Activated CD8-positive, alpha-beta memory T cell treated with anti-CD3 and anti-CD28 coated beads, Interleukin-2, amount 10 ng/mL, durations not matched to agents 7 days and 5 days (primary cell): ENCODE measurements at regions not wholly inside any gene's neighbourhood (a gene's known extent, or its start where the extent isn't known, plus 50 kb on each side); places are given as distances from the start of the nearest gene placed in this dataset.

ENCODE experiments used
- ATAC-seq: fragments of 150-1000 bp; cut with Tn5 transposase; one replicate; pipeline ENCODE4 v1.10.0; 2021; ENCODE audit warnings: moderate library complexity
- CTCF ChIA-PET: fragments of 350-600 bp; sonication (Branson Sonifier 250); formaldehyde crosslinking; loops from one replicate; lab custom pipeline; 2021; ENCODE audit warnings: antibody characterized with exemption; lab: Charles Lee
- DNase-seq: peaks from one replicate; pipeline ENCODE4 v3.0.0-alpha.2; 2020
- H3K27ac Mint-ChIP-seq: one replicate; pipeline ENCODE4 v1.8.0; 2021; ENCODE audit warnings: mild to moderate bottlenecking, mixed read lengths
- H3K27me3 Mint-ChIP-seq: one replicate; pipeline ENCODE4 v1.8.0; 2021; ENCODE audit warnings: mixed read lengths
- H3K36me3 Mint-ChIP-seq: one replicate; pipeline ENCODE4 v1.8.0; 2021; ENCODE audit warnings: mild to moderate bottlenecking, mixed read lengths
- H3K4me1 Mint-ChIP-seq: one replicate; pipeline ENCODE4 v1.8.0; 2021; ENCODE audit warnings: mixed read lengths
- H3K4me3 Mint-ChIP-seq: one replicate; pipeline ENCODE4 v1.8.0; 2021; ENCODE audit warnings: mild to moderate bottlenecking, moderate library complexity, mixed read lengths
- H3K9me3 Mint-ChIP-seq: one replicate; pipeline ENCODE4 v1.8.0; 2022; ENCODE audit warnings: low read depth, mixed read lengths

DNA sequence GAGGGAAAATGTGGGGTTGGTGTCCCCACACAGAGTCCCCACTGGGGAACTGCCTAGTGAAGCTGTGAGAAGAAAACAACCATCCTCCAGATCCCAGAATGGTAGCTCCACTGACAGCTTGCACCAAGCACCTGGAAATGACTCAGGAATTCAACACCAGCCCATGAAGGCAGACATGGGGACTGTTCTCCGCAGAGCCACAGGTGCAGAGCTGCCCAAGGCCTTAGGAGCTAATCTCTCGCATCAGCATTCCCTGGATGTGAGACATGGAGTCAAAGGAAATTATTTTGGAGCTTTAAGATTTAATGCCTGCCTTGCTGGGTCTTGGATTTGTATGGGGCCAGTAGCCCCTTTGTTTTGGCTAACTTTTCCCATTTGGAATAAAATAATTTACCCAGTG, 367.9 kb downstream of the FAM133A start:
- DNase-seq (no peak), ATAC-seq (no peak)
- Mint-ChIP-seq H3K27ac (no peak overlapping the region), H3K4me1 (no peaks in the 10 kb centered on the region), H3K36me3 (no peaks in the 10 kb centered on the region), H3K4me3 (no peak overlapping the region), H3K9me3 (no peaks in the 10 kb centered on the region), H3K27me3 (no peaks in the 10 kb centered on the region)
- CTCF ChIA-PET: no interaction called here

DNA sequence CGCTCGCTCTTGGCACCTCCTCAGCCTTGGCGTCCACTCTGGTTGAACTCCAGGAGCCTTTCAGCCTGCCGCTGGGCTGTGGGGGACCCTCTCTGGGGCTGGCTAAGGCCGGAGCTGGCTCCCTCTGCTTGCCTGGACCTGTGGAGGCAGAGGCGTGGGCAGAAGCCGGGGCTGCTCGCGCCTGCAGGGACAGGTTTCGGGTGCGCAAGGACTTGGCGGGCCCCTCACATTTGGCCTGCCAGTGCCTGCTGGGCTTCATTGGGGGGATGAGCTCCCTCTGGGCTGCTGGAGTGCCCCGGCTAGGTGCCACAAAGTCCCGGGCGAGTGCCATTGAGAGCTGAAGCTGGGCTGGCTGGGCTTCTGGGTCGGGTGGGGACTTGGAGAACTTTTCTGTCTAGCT, 371.7 kb downstream of the FAM133A start:
- Mint-ChIP-seq H3K27me3 (no peaks in the 10 kb centered on the region), H3K4me3 (no peak overlapping the region), H3K27ac (no peak overlapping the region), H3K9me3 (no peaks in the 10 kb centered on the region), H3K4me1 (no peaks in the 10 kb centered on the region), H3K36me3 (no peaks in the 10 kb centered on the region)
- ATAC-seq (no peak), DNase-seq (no peak)
- CTCF ChIA-PET: no interaction called here

DNA sequence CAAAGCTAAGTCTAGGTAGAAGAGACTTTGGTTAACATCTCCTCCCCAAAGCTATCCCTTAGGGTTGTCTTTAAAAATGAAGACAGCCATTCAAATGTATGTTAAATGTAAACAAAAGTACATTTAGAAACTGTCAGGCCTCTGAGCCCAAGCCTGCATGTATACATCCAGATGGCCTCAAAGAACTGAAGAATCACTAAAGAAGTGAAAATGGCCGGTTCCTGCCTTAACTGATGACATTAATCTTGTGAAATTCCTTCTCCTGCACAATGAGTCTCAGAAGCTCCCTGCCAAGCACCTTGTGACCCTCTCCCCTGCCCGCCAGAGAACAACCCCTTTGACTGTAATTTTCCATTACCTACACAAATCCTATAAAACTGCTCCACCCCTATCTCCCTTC, 377.9 kb downstream of the FAM133A start:
- Mint-ChIP-seq H3K27me3 (no peaks in the 10 kb centered on the region), H3K4me3 (no peak overlapping the region), H3K4me1 (no peaks in the 10 kb centered on the region), H3K36me3 (no peaks in the 10 kb centered on the region), H3K27ac (no peak overlapping the region), H3K9me3 (no peaks in the 10 kb centered on the region)
- no peak for ATAC-seq
- DNase-seq: no peak
- CTCF ChIA-PET: no interaction called here

DNA sequence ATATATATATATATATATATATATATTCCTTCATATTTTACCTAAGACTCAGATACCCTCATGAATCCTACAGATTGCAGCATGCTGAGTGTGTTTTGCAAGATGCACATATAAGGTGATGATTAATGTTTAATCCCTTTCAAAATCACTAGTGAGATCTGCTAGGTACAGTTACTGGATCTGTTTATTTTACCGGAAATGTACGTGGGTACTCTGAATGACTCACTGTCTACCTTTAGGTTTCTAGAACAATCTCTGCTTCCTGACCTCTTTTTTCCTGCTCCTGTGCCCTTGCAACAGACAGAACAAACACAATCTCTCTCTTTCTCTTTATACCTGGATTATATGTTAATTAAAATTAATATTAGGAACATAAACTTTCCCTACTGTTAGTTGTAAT, 379.6 kb downstream of the FAM133A start:
- H3K4me3 Mint-ChIP-seq: no peak overlapping the region
- no peaks in the 10 kb centered on the region for H3K27me3 Mint-ChIP-seq
- no peaks in the 10 kb centered on the region for H3K4me1 Mint-ChIP-seq
- ATAC-seq: no peak
- H3K36me3 Mint-ChIP-seq: no peaks in the 10 kb centered on the region
- DNase-seq: no peak
- no peaks in the 10 kb centered on the region for H3K9me3 Mint-ChIP-seq
- CTCF ChIA-PET: no interaction called here
- no peak overlapping the region for H3K27ac Mint-ChIP-seq

DNA sequence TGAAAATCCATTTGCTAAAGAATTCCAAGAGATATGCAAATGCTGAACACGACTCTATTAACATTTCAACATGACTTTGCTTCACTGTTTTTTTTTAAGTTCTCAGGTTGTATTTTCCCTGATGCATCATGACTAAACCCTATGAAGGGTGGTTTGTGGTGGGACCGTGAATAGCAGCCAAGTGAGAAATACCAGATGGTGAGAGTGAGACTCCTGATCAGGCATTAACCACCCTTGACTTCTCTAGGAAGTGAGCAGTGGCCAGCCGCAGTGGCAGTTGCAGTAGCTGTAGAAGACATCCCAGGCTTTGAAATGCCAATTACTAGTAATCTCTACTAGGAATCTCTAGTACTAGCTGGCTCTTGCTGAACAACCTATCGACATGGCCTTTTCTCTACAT, 383.4 kb downstream of the FAM133A start:
- Mint-ChIP-seq H3K9me3 (peaks cover 5% of the 10 kb centered on the region), H3K27ac (no peak overlapping the region), H3K4me3 (no peak overlapping the region), H3K36me3 (no peaks in the 10 kb centered on the region), H3K27me3 (no peaks in the 10 kb centered on the region), H3K4me1 (no peaks in the 10 kb centered on the region)
- DNase-seq (no peak), ATAC-seq (no peak)
- CTCF ChIA-PET: no interaction called here

DNA sequence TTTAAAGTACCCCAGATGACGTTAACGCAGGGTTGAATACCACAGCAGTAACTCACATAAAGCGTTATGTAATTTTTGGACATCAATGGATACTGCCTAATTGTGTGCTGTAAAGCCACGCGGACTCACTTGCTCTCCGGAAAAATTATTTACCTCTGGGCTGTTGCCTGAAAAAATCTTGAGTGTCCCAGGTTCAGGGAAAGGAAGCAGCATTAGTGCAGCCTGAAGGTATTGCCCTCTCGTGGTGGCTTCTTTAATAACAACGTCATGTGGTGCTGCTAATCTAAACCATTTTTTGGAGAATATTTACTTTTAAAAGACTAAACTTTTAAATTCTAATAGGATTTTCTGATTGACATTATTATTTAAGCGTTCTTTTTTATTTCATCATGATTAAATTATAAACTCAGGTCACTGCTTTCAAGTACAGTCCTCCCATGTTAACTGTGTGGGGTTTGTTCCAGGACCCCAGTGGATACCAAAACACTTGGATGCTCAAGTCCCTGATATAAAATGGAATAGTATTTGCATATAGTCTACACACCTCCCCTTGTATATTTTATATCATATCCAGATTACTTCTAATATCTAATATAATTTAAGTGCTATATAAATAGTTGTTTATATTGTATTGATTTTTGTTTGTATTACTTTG, 384.8 kb downstream of the FAM133A start:
- H3K36me3 Mint-ChIP-seq: no peaks in the 10 kb centered on the region
- DNase-seq: no peak
- no peak overlapping the region for H3K27ac Mint-ChIP-seq
- no peaks in the 10 kb centered on the region for H3K4me1 Mint-ChIP-seq
- ATAC-seq: no peak
- H3K9me3 Mint-ChIP-seq: peaks cover 5% of the 10 kb centered on the region
- H3K27me3 Mint-ChIP-seq: no peaks in the 10 kb centered on the region
- CTCF ChIA-PET: no interaction called here
- H3K4me3 Mint-ChIP-seq: no peak overlapping the region

DNA sequence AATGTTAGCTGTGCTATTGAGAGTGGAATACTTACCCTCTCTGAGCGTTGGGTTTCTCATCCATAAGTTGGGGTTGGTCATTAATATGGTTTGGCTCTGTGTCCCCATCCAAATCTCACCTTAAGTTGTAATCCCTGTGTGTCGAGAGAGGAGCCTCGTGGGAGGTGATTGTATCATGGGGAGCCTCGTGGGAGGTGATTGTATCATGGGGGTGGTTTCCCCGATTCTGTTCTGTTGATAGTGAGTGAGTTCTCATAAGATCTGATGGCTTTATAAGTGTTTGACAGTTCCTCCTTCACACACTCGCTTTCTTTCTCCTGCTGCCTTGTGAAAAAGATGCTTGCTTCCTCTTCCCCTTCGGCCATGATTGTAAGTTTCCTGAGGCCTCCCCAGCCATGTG, 391.1 kb downstream of the FAM133A start:
- Mint-ChIP-seq H3K27me3 (no peaks in the 10 kb centered on the region), H3K4me3 (no peak overlapping the region), H3K9me3 (peaks cover 5% of the 10 kb centered on the region), H3K27ac (no peak overlapping the region), H3K36me3 (no peaks in the 10 kb centered on the region), H3K4me1 (no peaks in the 10 kb centered on the region)
- DNase-seq: no peak
- no peak for ATAC-seq
- CTCF ChIA-PET: no interaction called here

DNA sequence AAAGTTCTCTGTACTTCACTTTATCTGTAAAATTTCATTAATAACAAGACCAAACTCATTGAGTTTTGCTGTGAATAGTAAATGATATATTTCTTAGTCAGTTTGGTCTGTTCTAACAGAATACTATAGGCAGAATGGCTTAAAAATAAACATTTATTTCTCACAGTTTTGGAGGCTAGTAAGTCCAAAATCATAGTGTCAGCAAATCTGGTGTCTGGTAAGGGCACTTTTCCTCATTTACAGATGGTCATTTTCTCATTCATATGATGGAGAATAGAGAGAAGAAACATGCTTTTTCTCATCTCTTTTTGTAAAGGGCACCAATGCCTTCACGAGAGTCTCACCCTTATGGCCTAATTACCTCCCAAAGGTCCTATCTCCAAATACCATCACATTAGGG, 415.1 kb downstream of the FAM133A start:
- Mint-ChIP-seq H3K4me1 (no peaks in the 10 kb centered on the region), H3K36me3 (no peaks in the 10 kb centered on the region), H3K9me3 (no peaks in the 10 kb centered on the region), H3K4me3 (no peak overlapping the region), H3K27ac (no peak overlapping the region), H3K27me3 (no peaks in the 10 kb centered on the region)
- no peak for ATAC-seq
- CTCF ChIA-PET: no interaction called here
- no peak for DNase-seq

DNA sequence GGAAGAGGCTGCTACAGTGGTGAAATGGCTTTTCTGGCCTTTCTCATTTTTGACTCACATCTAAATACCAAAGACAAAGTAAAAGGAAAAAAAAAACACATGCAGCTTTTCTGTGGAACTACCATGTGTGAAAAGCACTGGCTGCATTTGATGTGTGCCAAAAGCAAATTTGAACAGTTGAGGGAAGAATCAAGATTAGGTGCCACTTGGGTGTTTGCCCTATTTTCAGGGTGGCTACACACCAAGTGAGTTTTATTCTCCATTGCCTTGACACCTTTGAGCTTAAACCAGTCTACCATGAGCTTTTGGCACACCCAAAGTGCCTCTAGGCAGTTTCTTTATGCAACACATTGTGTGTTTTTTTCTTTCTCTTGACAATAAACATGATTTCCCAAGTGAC, 423.9 kb downstream of the FAM133A start:
- CTCF ChIA-PET: no interaction called here
- Mint-ChIP-seq H3K27ac (no peak overlapping the region), H3K27me3 (no peaks in the 10 kb centered on the region), H3K4me1 (no peaks in the 10 kb centered on the region), H3K4me3 (no peak overlapping the region), H3K36me3 (no peaks in the 10 kb centered on the region), H3K9me3 (no peaks in the 10 kb centered on the region)
- no peak for ATAC-seq
- no peak for DNase-seq

DNA sequence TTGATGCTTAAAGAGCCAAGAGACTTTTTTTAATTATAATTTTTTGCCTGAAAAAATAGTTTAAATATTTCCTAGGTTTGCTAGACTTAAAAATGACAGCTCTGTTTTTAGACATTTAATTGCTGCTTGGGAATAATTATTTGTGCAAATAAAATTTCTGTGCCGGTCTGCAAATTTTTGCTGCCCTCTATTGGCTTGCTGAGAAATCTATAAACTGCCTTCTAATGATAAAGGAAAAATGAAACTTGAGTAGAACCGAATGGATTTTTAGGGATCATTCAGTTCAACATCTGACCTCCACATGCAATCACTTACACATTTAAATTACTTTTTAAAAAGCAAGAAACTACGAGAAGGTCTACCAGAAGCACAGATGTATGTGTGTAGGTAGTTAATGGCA, 434.0 kb downstream of the FAM133A start:
- no peaks in the 10 kb centered on the region for H3K36me3 Mint-ChIP-seq
- no peak overlapping the region for H3K27ac Mint-ChIP-seq
- no peaks in the 10 kb centered on the region for H3K27me3 Mint-ChIP-seq
- CTCF ChIA-PET: no interaction called here
- ATAC-seq: no peak
- no peak for DNase-seq
- no peaks in the 10 kb centered on the region for H3K9me3 Mint-ChIP-seq
- no peaks in the 10 kb centered on the region for H3K4me1 Mint-ChIP-seq
- H3K4me3 Mint-ChIP-seq: no peak overlapping the region

DNA sequence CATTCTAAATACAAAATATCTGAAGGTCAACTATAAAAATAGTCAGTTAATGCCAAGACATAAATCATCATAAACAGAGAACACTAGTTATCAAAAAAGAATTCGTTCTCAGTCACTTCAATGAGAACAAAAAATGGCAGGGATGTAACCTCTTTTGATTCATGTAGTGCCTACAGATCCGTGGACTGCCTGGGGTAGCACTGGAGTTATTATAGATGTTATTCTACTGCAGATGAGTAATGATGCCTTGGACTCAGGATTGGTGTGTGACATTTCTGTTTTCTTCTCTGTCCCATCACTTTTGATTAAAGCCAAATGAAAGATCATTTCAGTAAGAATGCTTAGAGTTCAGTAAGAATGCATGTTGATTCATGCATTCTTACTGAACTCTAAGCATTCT, 440.4 kb downstream of the FAM133A start:
- Mint-ChIP-seq H3K36me3 (no peaks in the 10 kb centered on the region), H3K9me3 (no peaks in the 10 kb centered on the region), H3K4me3 (no peak overlapping the region), H3K4me1 (no peaks in the 10 kb centered on the region), H3K27me3 (no peaks in the 10 kb centered on the region), H3K27ac (no peak overlapping the region)
- CTCF ChIA-PET: no interaction called here
- no peak for DNase-seq
- no peak for ATAC-seq

DNA sequence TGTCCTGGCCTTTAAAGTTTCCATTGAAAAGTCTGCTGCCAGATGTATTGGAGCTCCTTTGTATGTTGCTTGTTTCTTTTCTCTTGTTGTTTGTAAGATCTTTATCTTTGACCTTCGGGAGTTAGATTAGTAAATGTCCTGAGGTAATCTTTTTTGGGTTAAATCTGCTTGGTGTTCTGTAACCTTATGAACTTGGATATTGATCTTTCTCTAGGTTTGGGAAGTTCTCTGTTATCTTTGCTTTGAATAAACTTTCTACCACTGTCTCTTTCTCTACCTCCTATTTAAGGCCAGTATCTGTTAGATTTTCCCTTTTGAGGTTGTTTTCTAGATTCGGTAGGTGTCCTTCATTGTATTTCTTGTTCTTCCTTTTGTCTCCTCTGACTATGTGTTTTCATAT, 447.8 kb downstream of the FAM133A start:
- no peak overlapping the region for H3K27ac Mint-ChIP-seq
- no peak overlapping the region for H3K4me3 Mint-ChIP-seq
- no peaks in the 10 kb centered on the region for H3K36me3 Mint-ChIP-seq
- no peaks in the 10 kb centered on the region for H3K27me3 Mint-ChIP-seq
- CTCF ChIA-PET: no interaction called here
- no peaks in the 10 kb centered on the region for H3K9me3 Mint-ChIP-seq
- DNase-seq: no peak
- H3K4me1 Mint-ChIP-seq: no peaks in the 10 kb centered on the region
- no peak for ATAC-seq

DNA sequence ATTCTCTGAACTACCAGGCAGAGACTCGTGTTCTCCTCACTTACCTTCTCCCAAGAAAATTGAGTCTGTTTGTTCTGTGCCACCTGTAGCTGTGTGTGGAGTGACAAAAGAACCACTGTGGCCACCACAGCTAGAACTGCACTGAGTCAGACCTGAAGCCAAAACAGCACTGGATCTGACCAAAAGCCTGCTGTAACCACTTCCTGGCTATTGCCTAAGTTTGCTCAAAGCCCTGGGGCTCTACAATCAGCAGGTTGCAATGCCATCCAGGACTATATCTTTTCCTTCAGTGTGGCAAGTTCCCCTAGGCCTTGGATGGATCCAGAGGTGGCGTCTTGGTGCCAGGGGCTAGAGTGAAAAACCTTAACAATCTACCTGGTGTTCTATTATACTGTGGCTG, 449.1 kb downstream of the FAM133A start:
- Mint-ChIP-seq H3K9me3 (no peaks in the 10 kb centered on the region), H3K4me1 (no peaks in the 10 kb centered on the region), H3K36me3 (no peaks in the 10 kb centered on the region), H3K27me3 (no peaks in the 10 kb centered on the region), H3K27ac (no peak overlapping the region), H3K4me3 (no peak overlapping the region)
- ATAC-seq: no peak
- CTCF ChIA-PET: no interaction called here
- no peak for DNase-seq

DNA sequence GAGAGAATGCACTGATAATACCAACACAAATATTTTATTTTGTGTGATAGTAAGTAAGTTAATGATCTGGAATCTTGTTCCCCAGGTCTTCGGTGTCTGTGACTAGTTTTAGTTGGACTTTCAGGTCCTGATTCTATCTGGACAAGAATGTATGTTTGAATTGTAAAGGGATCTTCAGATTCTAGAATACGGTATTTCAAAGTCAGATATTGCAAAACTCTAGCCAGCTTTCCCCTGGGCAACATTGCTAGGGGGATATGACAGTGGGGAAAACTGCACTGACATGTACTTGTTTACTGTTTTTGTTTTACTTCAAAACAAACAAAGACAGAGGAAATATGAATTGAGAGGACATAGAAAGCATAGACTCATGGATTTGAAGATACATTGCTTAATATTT, 489.0 kb downstream of the FAM133A start:
- Mint-ChIP-seq H3K36me3 (no peaks in the 10 kb centered on the region), H3K27me3 (no peaks in the 10 kb centered on the region), H3K27ac (no peak overlapping the region), H3K4me3 (no peak overlapping the region), H3K4me1 (no peaks in the 10 kb centered on the region), H3K9me3 (peaks cover 5% of the 10 kb centered on the region)
- DNase-seq: no peak
- CTCF ChIA-PET: no interaction called here
- ATAC-seq: no peak
